HG03439 (cell line): ENCODE measurements at regions not wholly inside any gene's neighbourhood (a gene's known extent, or its start where the extent isn't known, plus 50 kb on each side); places are given as distances from the start of the nearest gene placed in this dataset.
A peak's percentile ranks its signal among the peaks of the same experiment; 100 is the strongest.
"Not testable (repeated sequence)": the region's sequence is repeated elsewhere in the genome, so short reads cannot be mapped to it uniquely, and the experiment has no call there.

Experiments
- ATAC-seq: cut with Tn5 transposase; IDR thresholded peaks from one replicate; pipeline ENCODE4 v1.9.1; 2021; ENCODE audit warnings: mild to moderate bottlenecking, moderate library complexity; ENCODE audit not compliant: unreplicated experiment

DNA sequence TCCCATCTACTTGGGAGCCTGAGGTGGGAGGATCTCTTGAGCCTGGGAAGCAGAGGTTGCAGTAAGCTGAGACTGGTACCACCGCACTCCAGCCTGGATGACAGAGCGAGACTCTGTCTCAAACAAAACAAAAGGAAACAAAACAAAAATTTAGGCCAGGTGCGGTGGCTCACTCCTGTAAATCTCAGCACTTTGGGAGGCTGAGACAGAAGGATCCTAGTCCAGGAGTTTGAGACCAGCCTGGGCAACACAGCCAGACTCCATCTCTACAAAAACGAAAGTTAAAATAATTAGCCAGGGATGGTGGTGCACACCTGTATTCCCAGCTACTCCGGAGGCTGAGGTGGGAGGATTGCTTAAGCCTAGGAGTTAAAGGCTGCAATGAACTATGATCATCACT, 183.2 kb upstream of the ZNF217 start:
- ATAC-seq = no peak

DNA sequence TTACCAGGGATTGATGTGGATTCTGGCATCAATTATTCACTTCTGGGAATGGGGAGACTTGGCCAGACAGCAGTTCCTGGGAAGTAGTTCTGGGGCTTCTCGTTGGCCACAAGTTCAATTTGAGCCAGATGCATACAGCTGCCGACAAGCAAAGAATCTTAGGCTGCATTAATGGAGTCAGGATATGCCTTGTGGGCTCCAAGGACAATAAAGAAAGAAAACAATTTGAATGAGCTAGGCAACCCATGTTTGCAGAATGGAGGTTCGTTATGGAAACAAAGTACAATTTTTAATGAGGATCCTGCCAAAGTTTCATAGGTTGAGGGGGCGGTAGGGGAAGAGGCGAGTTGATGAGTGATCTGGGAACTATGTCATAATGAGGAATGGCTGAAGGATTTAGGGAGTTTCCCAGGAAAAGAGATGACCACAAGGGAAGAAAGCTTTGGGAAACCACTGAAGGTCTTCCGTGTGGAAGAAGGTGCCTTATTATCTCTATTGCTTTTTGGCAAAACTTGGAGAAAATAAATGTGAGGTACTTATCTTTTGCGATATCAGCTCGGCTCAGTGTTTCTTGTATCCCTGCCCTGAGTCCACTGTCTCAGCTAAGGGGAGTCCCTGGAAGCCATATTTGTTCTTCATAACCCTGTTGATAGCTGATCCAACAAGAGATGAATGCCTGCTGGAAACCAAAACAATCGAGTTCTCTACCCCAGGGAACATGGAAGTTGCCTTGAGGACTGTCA, 181.0 kb upstream of the ZNF217 start:
- ATAC-seq = no peak

DNA sequence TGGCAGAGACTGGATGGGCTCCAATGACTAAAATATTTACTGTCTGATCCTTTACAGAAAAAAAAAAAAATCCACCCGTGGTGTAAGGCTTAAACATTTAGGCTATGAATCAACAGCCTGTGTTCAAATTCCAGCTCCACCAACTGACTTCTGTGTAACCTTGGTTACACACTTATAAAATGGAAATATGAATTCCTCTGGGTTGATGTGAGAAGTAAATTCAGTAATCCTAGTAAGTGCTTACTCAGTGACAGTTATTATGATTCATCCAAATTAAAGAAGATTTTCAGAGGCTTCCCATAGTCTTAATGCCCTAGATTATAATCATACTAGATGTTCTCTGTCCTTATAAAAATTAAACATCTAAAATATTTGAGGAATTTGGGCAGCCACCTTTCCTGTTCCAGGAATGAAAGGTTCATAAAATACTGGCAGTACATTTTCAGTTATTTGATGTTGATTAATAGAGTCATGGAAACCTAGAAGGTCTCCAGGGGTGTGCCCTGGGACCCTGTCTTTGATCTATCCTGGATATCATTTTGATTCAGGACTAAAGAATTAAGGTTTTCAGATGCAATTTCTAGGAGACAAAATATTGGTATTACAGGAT, 180.3 kb upstream of the ZNF217 start:
- ATAC-seq = no peak

DNA sequence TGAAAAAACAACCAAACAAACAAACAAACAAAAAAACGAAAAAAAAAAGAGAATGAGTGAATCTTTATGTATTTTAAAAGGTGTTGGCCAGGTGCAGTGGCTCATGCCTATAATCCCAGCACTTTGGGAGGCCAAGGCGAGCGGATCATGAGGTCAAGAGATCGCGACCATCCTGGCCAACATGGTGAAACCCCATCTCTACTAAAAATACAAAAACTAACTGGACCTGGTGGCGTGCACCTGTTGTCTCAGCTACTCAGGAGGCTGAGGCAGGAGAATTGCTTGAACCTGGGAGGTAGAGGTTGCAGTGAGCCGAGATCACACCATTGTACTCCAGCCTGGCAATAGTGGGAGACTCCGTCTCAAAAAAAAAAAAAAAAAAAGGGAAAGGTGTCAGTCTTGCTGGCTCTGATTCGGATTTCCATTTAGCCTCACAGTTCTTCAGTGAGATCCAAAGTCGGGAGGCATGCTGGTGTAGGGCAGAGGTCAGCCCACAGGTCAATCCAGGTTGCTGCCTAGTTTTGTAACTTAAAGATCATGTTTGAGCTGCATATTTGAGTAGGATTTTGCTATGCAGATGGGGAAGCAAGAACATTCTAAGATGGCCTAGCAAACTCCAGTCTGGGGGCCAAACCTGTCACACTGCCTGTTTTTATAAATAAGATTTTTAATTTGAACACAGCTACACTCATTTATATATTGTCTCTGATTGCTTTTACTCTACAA, 179.6 kb upstream of the ZNF217 start:
- not testable (repeated sequence) for ATAC-seq

DNA sequence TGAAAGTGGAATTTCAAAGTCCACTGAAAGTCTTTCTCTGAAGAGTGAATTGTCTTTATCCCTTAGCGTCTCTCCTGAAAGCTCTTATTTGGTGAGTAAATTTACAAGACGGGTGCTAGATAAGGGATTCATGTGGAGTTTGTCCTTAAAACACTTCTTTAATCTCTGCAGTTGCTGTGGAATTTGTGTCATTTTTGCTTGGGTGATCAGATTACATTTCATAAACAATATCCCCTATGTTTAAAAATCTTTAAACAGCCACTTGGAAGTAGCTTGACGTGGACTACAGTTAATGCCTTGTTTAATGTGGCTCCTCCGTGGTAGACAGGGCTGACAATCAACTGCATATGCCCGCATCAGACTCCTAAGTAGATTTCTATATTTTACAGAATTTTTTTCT, 175.4 kb upstream of the ZNF217 start:
- no peak for ATAC-seq

DNA sequence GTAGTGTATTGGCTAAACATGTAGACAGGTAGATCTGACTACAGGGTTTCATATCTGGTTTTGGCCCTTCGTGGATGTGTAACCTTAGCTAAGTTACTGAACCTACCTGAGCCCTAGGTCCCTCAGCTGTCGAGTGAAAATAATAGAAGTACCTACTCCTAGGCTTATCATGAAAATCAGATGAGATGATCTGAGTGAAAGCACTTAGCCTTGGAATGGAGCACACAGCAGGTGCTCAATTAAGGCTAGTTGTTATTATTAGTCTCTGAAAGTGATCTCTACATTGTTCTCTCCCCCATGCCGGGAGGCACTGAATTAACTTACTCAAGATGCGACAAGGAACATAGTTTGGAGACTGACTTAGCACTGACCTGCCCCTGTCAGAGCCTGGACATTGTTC, 174.7 kb upstream of the ZNF217 start:
- ATAC-seq = no peak

DNA sequence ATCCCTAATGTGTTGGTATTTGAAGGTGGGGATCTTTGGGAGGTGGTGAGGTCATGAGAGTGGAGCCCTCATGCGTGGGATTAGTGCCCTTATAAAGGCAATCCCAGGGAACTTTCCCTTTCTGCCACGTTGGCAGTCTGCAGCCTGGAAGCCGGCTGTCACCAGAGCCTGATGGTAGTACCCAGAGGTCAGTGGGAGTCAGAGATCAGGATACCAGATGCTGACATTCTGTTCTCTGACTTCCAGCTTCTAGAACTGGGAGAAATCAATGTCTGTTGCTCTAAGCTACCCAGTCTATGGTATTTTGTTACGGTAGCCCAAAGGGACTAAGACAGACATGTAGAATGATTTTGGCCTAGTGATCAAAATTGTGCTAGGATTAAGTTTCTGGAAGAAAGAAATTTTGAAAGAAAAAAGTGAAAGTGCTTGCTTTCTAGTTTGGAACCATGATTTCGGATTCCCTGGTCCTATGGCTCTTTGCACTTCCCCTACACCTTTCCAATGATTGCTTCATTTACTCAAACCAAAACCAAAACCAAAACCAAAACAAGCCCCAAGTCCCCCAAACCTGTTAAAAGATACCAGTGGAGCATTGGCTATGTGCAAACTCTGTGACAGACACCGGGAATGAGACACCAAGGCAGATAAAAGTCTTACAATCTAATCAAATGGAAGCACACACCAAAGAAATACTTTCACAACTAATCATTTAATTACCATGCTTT, 173.7 kb upstream of the ZNF217 start:
- ATAC-seq = no peak

DNA sequence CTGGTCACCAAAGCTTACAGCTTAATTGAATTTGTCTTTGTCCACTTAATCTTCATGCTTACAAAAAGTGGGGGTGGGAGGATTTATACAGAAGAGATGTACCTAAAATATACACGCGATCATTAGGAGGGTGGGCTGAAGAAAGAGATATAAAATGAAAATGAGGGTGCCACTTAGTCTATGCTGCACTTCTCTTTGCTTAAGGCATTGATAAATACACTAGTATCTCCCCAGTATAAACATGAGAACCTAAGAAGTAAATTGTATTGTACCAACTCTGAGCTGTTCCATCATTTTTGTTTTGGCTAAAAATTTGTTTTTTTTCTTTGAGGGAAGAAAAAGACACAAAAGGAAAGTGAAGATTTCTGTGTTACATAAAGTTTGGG, 170.8 kb upstream of the ZNF217 start:
- ATAC-seq = no peak

DNA sequence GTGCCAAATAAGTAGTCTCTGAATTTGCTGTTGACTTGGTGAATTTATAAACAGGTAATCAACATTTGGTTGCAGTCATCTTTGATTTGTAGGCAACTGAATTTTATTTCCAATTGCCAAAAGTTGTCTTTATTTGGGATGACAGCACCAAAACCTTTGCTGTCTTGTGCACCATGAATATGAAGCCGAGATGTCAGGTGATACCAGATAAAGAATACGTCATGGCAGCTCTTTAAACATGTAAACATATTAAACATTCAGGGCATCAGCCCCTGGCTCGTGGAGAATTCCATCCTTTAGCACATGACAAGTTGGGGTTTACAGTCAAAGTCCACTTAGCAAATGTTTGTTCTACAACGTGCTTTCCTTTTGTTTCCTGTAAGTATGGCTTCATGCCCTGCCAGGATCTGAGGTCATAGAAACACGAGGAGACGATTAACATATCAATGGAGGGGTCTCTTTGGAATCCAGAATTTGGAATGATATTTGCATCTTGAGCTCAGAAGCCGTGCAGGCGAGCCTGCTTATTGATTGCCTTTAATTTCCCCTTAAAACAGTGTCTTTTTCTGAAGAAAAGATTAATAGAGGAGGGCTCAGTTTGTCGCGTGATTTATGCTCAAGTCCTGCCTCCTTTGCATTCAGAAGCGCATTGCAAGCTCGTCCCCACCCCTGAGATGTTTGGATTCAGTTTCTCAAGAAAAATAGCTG, 170.2 kb upstream of the ZNF217 start:
- no peak for ATAC-seq

DNA sequence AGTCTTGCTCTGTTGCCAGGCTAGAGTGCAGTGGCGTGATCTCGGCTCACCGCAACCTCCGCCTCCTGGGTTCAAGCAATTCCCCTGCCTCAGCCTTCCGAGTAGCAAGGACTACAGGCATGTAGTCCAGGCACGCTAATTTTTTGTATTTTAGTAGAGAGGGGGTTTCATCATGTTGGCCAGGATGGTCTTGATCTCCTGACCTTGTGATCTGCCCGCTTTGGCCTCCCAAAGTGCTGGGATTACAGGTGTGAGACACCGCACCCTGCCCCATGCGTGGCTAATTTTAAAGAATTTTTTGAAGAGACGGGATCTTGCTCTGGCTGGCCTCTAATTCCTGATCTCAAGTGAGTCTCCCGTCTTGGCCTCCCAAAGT, 168.8 kb upstream of the ZNF217 start:
- ATAC-seq = not testable (repeated sequence)

DNA sequence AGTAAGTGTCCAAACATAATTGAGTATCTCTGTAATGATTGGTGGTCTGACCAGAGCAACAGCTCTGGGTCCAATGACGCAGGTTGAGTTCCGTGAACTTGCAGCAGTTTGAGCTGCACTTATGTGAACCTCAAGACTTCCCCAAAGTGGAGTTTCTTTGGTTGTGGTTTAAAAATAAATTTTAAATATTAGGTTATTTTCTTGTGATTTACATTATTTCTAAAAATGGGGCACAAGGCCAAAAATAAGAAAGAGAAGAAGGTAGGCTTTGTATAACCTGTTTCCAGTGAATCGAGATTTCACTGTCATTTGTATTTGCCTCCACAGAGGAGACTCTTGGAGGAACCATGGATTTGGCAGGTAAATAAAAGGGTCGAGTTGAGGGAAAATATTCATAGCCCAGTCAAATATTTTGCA, 166.4 kb upstream of the ZNF217 start:
- peak; percentile 61 for ATAC-seq

DNA sequence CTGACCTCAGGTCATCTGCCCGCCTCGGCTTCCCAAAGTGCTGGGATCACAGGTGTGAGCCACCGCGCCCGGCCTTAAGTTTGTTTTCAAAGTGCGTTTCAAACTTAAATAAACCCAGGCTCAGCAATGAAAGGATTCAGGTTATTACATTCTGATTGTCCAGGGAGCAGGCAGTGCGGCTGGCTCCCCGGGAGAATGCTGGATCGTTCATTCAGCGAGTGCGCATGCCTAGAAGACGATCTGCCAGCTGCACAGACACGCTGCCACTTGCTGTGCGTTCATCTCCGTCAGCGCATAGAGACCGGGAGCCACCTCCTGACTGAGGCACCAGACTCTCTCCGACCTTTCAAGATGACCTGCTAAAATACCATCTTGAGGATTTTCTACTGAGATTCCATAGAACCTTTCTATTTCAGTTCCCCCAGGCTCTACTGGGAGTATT, 163.9 kb upstream of the ZNF217 start:
- no peak for ATAC-seq

DNA sequence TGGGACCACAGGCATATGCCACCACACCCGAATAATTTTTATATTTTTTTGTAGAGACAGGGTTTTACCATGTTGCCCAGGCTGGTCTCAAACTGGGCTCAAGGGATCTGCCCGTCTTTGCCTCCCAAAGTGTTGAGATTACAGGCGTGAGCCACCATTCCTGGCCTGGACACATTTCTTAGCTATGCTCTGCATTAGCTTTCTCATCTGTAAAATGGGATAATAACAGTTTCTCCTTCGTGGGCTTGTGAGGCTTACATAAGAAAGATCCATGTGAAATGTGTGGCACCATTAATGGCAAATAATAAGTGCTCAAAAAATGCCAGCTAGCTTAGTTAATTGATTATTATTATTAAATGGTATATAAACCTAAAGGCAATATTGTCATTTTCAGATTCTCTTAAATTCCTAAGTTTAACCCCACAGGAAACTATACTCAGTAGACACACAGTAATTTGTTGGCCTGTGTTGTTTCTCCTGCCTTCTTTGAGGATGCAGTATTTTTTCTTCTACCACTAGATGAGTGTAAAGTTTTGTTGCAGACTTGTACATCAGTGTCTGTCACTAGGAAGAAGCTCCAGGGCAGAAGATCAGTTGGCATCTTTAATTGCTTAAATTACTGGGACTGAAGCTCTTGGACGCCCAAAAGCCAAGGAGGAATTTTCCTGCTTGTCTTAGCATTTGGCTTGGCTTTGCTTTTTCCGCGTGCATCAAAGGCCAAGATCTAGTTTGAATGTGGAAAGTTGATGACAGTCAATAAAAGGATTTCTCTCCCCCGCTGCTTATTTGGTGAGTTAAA, 162.3 kb upstream of the ZNF217 start:
- ATAC-seq = no peak

DNA sequence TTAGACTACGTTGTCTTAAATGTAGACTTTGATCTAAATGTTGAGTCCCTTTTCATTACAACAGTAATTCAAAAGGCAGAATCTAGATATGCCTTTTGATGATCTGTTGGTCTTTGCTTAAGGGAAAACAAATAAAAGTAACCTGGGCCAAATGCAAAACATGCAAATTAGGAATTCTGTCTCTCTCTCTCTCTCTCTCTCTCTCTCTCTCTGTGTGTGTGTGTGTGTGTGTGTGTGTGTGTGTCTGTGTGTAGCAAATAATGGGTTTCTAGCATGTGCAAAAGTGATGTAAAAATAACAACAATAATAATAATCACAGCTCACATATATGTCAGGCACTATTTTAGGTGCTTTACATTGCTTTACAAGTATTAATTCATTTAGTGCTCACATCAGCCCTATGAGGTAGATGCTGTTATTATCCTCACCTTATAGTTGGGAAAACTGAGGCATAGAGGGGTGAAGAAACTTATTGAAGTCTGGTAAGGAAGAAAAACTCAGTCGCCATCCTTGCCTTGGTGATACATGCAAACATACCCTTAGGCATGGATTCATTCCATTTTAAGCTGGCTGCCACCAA, 160.3 kb upstream of the ZNF217 start:
- ATAC-seq = no peak

DNA sequence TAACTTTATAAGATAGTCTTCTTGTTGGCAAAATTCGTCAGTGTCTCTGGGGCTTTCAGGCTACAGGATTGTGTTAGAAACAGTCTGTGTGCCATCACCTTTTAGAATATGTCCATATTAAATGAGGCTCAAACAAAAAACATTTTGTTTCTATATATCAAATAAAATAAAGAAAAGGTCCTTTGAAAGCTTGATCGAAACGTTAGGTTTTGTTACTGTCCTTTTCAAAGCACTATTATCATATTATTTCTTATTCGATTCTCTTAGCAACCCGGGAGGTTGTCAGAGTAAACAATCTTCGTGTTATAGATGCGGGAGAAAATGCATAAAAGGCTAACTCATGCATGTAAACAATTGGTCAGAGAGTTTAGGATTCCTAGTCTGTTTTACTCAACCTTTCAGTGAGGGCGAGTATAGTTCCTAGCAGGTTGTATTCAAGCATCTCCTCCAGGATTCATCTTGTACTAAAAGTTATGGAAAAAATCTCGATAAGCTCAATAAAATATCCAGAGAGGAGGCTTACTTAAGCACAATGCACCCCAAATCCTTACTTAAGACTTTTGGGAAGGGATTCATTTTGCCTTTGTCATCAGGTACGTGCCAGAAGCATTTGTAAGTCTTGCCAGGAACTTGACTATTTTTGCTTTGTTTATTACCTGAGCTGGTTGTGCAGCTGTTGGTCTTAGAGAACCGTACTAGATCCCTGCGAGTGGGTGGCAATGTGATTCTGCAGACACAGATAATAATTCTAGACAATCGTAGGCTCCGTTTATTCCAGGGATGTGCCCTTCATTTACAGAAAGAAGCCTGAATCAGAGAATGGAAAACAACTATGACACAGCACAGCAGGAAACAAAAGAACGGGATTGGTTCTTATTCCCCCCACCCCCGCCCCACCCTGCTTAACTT, 159.6 kb upstream of the ZNF217 start:
- no peak for ATAC-seq

DNA sequence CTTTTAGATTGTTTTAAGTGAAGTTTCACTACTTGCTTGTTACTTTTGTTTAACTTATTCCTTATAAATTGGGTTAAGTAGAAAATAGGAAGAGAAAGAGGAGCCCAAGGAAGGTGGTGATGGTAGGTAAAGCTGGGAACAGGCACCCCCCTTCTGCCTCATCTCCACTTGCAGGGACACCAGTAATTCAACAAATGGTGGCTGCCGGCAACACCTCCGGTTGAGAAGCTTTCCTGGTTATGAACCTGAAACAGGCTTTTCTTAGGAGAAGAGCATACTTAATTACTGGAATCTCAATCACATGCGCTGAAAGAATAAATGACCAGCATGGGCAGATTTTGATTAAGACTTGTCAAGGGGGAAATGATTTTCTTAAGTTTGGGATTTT, 158.9 kb upstream of the ZNF217 start:
- ATAC-seq = no peak

DNA sequence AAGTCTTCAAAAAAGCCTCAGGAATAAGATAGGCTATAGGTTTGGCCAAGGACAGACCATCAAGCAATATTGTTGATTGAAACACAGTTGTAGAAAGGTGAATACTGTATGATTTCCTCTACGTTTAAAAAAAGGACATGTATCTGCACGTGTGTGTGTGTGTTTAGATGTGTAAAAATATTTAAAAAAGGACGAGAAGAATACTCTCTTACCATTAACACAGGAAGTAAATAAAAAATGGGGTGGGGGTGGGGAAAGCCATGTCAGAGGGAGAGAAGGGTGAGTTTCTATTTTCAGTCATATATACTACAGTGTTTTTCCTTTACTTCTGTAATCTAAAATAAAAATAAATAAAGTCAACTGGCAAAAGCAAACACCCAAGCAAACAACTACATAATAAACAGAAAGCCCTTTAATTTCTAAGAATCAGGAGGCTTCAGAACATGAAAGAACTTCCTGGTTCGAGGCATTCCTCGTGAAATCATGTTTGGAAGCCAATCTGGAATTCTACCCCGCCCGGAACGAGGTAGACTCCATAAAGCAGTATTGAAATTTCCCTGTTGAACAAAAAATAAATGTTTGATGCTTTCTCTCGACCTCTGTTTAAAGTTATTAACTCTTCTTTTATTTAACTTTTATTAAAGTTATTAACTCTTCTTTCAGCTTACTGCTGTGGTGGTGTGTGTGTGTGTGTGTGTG, 158.1 kb upstream of the ZNF217 start:
- ATAC-seq = no peak
